GM21737 (cell line): ENCODE measurements at regions not wholly inside any gene's neighbourhood (a gene's known extent, or its start where the extent isn't known, plus 50 kb on each side); places are given as distances from the start of the nearest gene placed in this dataset.
"Not testable (repeated sequence)": the region's sequence is repeated elsewhere in the genome, so short reads cannot be mapped to it uniquely, and the experiment has no call there.

Experiments used
- ATAC-seq: cut with Tn5 transposase; IDR thresholded peaks from one replicate; pipeline ENCODE4 v1.9.1; 2021; ENCODE audit warnings: mild to moderate bottlenecking, moderate library complexity; ENCODE audit not compliant: unreplicated experiment

DNA sequence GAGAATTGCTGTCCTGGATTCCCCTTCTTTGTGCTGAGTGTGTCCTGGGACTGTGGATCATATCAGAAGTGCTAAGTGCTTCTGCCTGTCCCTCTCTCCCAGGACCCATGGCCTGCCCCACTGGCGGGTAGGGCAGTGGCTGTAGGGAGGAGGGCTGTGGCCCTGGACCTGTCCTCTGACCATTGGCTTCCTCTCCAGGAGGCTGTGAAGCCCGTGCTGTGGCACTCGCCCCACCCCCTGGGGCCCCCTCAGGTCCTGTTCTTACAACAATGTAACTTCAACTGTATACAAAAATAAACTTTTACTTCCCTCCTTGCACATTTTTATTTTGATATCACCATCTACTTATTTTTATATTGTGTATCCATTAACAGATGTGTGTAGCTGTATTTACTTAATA lies 743.8 kb upstream of the CDH8 start:
- ATAC-seq: not testable (repeated sequence)

- no peak for ATAC-seq
These were observed 728.3 kb upstream of the CDH8 start for GRCh38 chr16:62764572-62764971.

- no peak for ATAC-seq
These were observed 724.2 kb upstream of the CDH8 start for GRCh38 chr16:62760398-62760797.

GRCh38 chr16:62755938-62756337 lies 719.7 kb upstream of the CDH8 start:
- no peak for ATAC-seq

GRCh38 chr16:62752854-62753253 lies 716.6 kb upstream of the CDH8 start:
- ATAC-seq: no peak

GRCh38 chr16:62751218-62751617 lies 715.0 kb upstream of the CDH8 start:
- no peak for ATAC-seq

DNA sequence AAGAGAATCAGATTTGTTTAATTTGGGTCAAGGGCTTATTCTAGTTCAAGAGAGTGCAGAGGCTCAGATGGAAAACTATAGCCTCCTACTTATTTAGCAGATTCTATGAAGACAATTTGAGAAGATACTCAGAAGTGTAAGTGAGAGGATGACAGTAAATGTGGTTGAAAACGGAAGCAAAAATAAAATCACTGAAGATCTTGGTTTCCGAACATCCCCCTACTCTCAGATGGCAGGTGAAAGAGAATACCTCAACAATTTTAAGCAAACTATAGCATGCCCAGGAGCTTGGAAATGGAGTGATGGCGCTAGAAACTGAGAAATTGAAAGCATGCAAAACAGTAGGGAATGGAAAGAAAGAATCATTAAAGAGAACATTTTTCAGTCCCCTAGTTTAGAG lies 705.5 kb upstream of the CDH8 start:
- ATAC-seq: no peak

- ATAC-seq: no peak
These were observed 702.6 kb upstream of the CDH8 start for GRCh38 chr16:62738666-62739460.

GRCh38 chr16:62732092-62732491 lies 695.9 kb upstream of the CDH8 start:
- ATAC-seq: no peak

- not testable (repeated sequence) for ATAC-seq
These were observed 688.5 kb upstream of the CDH8 start for GRCh38 chr16:62724670-62725269.

- ATAC-seq: no peak
These were observed 684.4 kb upstream of the CDH8 start for GRCh38 chr16:62720651-62721050.

GRCh38 chr16:62717026-62717425 lies 680.8 kb upstream of the CDH8 start:
- no peak for ATAC-seq

- ATAC-seq: no peak
These were observed 679.5 kb upstream of the CDH8 start for GRCh38 chr16:62715701-62716100.

DNA sequence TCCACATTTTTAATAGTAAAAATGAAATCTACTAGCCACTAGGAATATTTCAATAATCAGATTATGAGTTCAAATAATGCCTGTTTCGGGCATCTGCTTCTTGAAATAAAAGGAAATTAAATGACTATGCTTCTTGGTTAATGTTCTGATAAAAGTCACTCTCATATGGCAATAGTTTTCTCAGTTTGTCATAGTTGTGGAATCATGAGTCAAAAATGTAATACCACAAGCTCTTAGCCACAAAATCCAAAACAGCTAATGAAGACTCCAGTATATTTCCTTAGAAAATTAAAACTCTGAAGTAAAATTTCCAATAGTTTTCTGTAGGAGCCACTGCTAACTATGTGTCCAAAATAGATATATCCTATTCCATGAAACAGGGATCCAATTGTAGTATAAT lies 676.3 kb upstream of the CDH8 start:
- no peak for ATAC-seq

GRCh38 chr16:62711797-62712196 lies 675.6 kb upstream of the CDH8 start:
- no peak for ATAC-seq

- ATAC-seq: no peak
These were observed 673.6 kb upstream of the CDH8 start for GRCh38 chr16:62709794-62710193.

- no peak for ATAC-seq
These were observed 665.2 kb upstream of the CDH8 start for GRCh38 chr16:62701426-62701825.

DNA sequence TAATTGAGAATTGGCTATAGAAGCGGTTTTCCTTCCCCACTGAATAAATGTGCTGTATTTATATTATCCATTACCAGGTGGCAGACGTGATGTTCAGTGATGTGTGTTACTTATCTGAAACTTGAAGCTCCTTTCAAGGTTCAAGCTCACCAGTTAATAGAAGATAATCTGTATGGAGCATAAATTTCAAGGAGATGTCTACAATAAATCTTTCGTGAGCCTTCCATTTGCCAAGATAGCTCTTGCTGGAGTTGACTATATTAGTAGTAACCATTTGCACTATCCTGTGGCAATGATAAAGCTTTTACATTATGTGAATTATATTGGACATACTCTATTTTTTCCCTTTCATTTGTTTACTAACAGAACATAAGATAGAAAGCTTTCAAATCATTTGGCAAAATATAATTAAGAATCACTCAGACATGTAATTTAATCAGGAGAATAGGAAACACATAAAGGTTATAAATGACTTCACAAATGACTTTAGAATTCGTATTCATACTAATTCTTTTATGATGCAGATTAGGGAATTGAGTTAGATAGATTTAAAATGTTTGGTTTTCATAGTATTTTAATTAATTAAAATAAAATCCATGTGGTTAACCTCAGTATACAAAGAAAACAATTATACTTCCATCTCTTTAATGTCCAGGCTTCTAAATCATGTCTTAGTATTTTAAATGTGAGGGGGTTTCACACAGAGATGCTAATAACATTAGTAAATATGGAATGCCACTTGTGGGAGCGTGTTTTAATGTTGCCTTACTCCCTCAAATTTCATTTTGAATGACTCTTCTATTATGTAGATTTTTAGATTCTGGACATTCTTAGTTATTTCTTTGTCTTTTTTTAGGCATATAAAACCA lies 664.4 kb upstream of the CDH8 start:
- no peak for ATAC-seq

DNA sequence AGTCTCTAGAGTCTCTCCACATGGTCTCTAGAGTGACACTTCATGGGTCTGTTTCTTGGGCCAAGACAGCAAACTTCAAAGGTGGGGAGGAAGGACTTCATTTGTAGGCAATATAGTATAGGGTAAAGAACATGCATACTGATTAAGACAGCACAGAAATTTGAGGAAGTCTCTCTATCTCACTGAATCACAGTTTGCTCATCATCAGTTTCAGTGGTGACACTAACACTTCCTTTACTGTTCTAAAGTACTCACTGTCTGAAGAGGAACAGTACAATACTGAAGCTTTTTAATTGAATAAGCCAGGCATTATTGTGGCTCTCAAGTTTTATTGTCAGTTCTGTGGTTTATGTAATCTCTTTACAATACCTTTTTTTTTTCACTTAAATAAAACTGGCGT lies 656.4 kb upstream of the CDH8 start:
- ATAC-seq: no peak

DNA sequence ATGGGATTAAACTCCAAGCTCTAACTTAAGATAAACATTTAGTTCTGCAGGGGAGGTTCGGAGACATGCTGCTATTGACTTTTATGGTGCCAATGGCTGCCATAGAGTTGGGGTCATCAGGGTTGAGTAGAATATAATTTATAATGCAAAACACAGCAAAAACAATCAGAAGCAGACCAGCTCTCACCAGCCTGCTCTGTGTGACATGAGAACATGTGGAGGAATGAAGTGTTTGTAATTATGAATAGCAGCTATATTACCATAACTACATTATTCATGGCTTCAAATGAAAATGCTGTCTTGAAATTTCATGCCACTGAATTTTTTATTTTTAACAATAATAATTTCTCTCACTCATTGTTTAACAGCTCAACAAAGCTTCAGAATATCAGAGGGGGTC lies 645.6 kb upstream of the CDH8 start:
- no peak for ATAC-seq

DNA sequence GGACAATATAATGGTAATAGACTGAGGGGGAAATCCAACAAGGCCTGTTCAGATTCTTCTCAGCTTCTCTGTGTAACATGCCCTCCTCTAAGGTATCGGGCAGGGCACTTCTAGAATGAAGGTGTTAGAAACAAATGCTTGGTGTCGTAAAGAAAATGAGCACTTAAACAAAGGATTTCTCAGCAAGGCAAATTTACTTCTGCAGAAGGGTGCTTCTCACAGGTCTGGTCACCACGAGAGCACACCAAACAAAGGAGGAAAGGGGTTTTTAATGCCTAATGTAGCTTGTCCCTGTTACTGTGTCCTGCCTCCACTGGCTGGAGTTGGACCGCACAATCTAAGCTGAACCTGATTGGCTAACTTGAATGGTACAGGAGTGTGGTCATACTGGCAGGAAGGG lies 642.6 kb upstream of the CDH8 start:
- no peak for ATAC-seq

- ATAC-seq: no peak
These were observed 640.1 kb upstream of the CDH8 start for GRCh38 chr16:62676306-62676705.
